SJCRH30 (cell line): ENCODE measurements at regions not wholly inside any gene's neighbourhood (a gene's known extent, or its start where the extent isn't known, plus 50 kb on each side); places are given as distances from the start of the nearest gene placed in this dataset.
"Not testable (repeated sequence)": the region's sequence is repeated elsewhere in the genome, so short reads cannot be mapped to it uniquely, and the experiment has no call there.

Experiments used
- DNase-seq, 2 experiments: peaks; one replicate each; pipeline ENCODE4 v3.0.0-alpha.2; 2015 to 2020
- H3K27ac ChIP-seq: fragments of 250-450 bp; sonication (Bioruptor Pico); 2 replicates; pipeline ENCODE4 v1.5.1; 2020; ENCODE audit warnings: mild to moderate bottlenecking, moderate library complexity
- H3K27me3 ChIP-seq: fragments of 250-450 bp; sonication (Bioruptor Pico); 2 replicates; pipeline ENCODE4 v1.5.1; 2020; ENCODE audit warnings: mild to moderate bottlenecking, moderate library complexity
- H3K36me3 ChIP-seq: fragments of 250-450 bp; sonication (Bioruptor Pico); 2 replicates; pipeline ENCODE4 v1.5.1; 2020; ENCODE audit warnings: mild to moderate bottlenecking, moderate library complexity
- H3K4me1 ChIP-seq: fragments of 250-450 bp; sonication (Bioruptor Pico); 2 replicates; pipeline ENCODE4 v1.5.1; 2020; ENCODE audit warnings: mild to moderate bottlenecking, moderate library complexity
- H3K4me3 ChIP-seq: fragments of 250-450 bp; sonication (Bioruptor Pico); 2 replicates; pipeline ENCODE4 v1.5.1; 2020; ENCODE audit warnings: mild to moderate bottlenecking, moderate library complexity
- H3K9me3 ChIP-seq: fragments of 250-450 bp; sonication (Bioruptor Pico); replicated peaks from 2 replicates; pipeline ENCODE4 v1.5.1; 2020; ENCODE audit warnings: mild to moderate bottlenecking, moderate library complexity

GRCh38 chr5:54874337-54875021 is 110.9 kb downstream of the ESM1 start:
- no peaks in the 10 kb centered on the region; the same call in none of the 2 replicates for H3K27me3 ChIP-seq
- H3K36me3 ChIP-seq: no peaks in the 10 kb centered on the region
- no peaks in the 10 kb centered on the region for H3K9me3 ChIP-seq
- H3K27ac ChIP-seq: no peak overlapping the region
- peaks cover 12% of the 10 kb centered on the region; the same call in 1 of the 2 replicates for H3K4me1 ChIP-seq
- no peak overlapping the region for H3K4me3 ChIP-seq
- DNase-seq: no peak

- peaks cover 12% of the 10 kb centered on the region; the same call in 1 of the 2 replicates for H3K4me1 ChIP-seq
- H3K4me3 ChIP-seq: no peak overlapping the region
- no peak overlapping the region for H3K27ac ChIP-seq
- DNase-seq: no peak
- H3K27me3 ChIP-seq: no peaks in the 10 kb centered on the region; the same call in none of the 2 replicates
- no peaks in the 10 kb centered on the region for H3K36me3 ChIP-seq
- no peaks in the 10 kb centered on the region for H3K9me3 ChIP-seq
Measured at GRCh38 chr5:54873691-54874090, 111.7 kb downstream of the ESM1 start.

- DNase-seq: no peak
- Histone ChIP-seq H3K9me3 (no peaks in the 10 kb centered on the region), H3K27ac (no peak overlapping the region), H3K27me3 (no peaks in the 10 kb centered on the region; the same call in none of the 2 replicates), H3K36me3 (no peaks in the 10 kb centered on the region), H3K4me3 (no peak overlapping the region), H3K4me1 (peaks cover 12% of the 10 kb centered on the region; the same call in 1 of the 2 replicates)
Measured at GRCh38 chr5:54872810-54873209, 112.6 kb downstream of the ESM1 start.

DNA sequence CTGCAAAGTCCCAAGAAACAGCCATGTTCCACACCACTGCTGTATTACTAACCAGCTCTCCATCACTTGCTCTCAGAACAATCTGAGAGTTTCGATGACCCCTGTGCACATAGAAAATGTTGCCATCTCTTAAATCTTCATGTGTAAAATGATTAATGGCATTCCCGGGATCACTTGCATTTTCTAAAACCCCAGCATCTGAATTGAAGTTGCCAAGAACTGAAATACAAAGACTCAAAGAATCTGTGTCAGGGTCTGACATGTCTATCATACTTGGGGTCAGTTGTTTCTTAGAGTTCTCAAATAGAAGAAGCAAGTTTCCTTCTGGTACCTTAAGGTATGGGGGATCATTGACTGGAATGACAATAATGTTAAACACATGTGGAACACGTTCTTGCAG is 115.1 kb downstream of the ESM1 start:
- no peaks in the 10 kb centered on the region for H3K9me3 ChIP-seq
- DNase-seq: no peak
- H3K36me3 ChIP-seq: no peaks in the 10 kb centered on the region
- no peak overlapping the region for H3K27ac ChIP-seq
- peaks cover 12% of the 10 kb centered on the region; the same call in 1 of the 2 replicates for H3K4me1 ChIP-seq
- H3K4me3 ChIP-seq: no peak overlapping the region
- H3K27me3 ChIP-seq: no peaks in the 10 kb centered on the region; the same call in none of the 2 replicates

DNA sequence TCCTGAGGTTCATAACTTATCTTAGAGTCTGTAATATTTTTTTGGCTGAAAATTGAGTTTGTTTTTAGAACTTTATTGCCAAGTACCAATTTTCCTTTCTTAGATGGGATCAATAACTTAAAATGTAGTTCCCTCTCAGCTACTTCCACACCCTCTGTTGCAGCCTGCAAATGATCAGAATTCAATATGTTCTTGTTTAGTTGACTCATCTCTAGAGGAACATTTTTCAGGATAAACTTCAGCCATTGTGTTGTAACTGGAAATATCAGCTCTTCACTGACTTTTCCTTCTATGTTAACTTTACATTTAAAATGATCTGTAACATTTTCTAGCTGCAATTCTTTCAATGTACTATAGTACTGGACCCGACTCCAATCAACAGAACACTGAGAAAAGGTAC is 115.7 kb downstream of the ESM1 start:
- Histone ChIP-seq H3K27ac (no peak overlapping the region), H3K4me3 (no peak overlapping the region), H3K27me3 (no peaks in the 10 kb centered on the region; the same call in none of the 2 replicates), H3K36me3 (no peaks in the 10 kb centered on the region), H3K9me3 (no peaks in the 10 kb centered on the region), H3K4me1 (peaks cover 12% of the 10 kb centered on the region; the same call in 1 of the 2 replicates)
- no peak for DNase-seq

DNA sequence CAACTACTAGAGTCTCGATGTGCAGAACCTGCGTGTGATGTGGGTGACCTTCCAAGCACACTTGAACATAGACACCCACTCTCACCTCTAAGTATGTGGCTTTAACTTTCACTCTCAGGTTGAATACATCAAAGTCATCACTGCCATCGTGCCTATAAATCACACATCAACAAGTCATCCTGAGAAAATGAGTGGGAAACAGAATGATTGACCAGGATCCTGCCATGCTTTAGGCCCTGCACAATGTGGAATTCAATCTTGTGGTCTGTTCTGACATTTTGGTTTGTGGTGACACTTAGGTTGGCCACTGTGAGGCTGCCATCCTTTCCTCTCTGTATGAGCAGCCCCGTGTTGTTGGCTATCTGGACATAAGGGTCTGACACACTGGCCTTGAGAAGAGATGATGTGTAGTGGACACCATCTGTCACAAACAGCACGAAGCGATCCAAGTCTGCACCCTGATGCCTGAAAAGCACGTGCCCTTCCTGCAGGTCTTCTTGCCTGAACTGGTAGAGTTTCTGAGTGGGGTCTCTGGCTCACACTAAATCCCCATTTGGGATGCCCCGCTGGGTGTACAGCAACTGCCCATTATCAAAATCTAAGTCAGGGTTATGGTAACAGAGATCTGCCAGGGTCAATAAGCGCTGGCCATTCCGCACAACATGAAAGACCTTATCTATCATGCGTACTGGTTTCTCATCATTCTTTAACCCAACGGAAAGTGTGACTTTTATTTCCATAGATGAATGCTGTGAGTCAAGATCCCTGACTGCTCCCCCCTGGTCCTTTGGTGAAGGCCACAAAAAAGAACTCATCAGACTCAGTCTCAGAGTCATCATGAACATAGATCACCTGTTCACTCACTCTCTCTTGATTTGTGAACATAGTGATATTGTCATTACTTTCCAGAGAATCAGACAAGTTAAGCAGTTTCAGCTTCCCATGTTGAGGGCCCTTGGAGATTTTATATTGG is 116.6 kb downstream of the ESM1 start:
- no peaks in the 10 kb centered on the region for H3K9me3 ChIP-seq
- H3K4me1 ChIP-seq: peaks cover 12% of the 10 kb centered on the region; the same call in 1 of the 2 replicates
- no peak overlapping the region for H3K27ac ChIP-seq
- no peaks in the 10 kb centered on the region; the same call in none of the 2 replicates for H3K27me3 ChIP-seq
- no peak for DNase-seq
- no peak overlapping the region for H3K4me3 ChIP-seq
- H3K36me3 ChIP-seq: no peaks in the 10 kb centered on the region

DNA sequence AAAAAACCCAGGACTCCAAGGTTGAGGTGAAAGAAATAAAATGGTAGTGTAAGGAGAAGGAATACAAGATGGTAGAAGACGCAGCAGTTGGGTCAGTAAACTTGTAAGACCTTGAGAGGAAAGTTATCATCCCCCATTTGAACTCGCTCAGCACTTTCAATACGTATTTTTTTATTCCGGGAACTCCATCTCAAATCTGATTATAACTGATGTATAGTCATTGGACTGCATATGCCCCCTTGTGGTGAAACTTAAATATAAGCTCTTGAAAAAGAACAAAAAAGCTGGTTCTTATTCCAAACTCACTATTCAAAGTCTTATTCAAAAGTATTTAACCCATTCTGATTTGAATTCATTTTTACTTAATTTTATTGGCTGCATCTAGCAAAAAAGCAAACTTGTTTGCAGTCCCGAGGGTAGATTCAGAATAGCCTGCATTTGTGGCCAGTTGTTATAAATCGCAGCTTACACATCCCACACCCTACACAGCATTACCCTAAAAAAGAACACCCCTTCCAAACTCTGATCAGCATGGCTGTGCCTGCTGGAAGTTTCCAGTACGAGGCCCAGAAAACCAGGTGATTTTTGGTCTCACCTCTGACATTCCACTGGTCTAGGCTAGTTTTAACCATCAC is 118.0 kb downstream of the ESM1 start:
- Histone ChIP-seq H3K4me1 (peaks cover 6% of the 10 kb centered on the region; the same call in 1 of the 2 replicates), H3K36me3 (no peaks in the 10 kb centered on the region), H3K27ac (no peak overlapping the region), H3K4me3 (no peak overlapping the region), H3K27me3 (no peaks in the 10 kb centered on the region; the same call in none of the 2 replicates), H3K9me3 (no peaks in the 10 kb centered on the region)
- DNase-seq: peak in 1 of 2 experiments; percentile 60

- not testable (repeated sequence) for H3K27me3 ChIP-seq, H3K27ac ChIP-seq, DNase-seq, H3K4me3 ChIP-seq, H3K36me3 ChIP-seq, H3K9me3 ChIP-seq, H3K4me1 ChIP-seq
Measured at GRCh38 chr5:54864911-54865515, 120.4 kb downstream of the ESM1 start.

GRCh38 chr5:54862036-54862435 is 123.4 kb downstream of the ESM1 start:
- Histone ChIP-seq H3K4me1 (no peaks in the 10 kb centered on the region), H3K4me3 (no peak overlapping the region), H3K36me3 (no peaks in the 10 kb centered on the region), H3K27ac (no peak overlapping the region), H3K9me3 (no peaks in the 10 kb centered on the region), H3K27me3 (no peaks in the 10 kb centered on the region)
- no peak for DNase-seq

- Histone ChIP-seq H3K36me3 (no peaks in the 10 kb centered on the region), H3K27ac (no peak overlapping the region), H3K4me1 (no peaks in the 10 kb centered on the region), H3K27me3 (no peaks in the 10 kb centered on the region), H3K4me3 (no peak overlapping the region), H3K9me3 (no peaks in the 10 kb centered on the region; the same call in 1 of the 2 replicates)
- DNase-seq: no peak
Measured at GRCh38 chr5:54861212-54861894, 124.0 kb downstream of the ESM1 start.

GRCh38 chr5:54860321-54860720 is 125.1 kb downstream of the ESM1 start:
- H3K36me3 ChIP-seq: no peaks in the 10 kb centered on the region
- DNase-seq: no peak
- no peaks in the 10 kb centered on the region; the same call in 1 of the 2 replicates for H3K9me3 ChIP-seq
- H3K4me1 ChIP-seq: no peaks in the 10 kb centered on the region
- H3K4me3 ChIP-seq: no peak overlapping the region
- H3K27ac ChIP-seq: no peak overlapping the region
- H3K27me3 ChIP-seq: no peaks in the 10 kb centered on the region

- H3K9me3 ChIP-seq: no peaks in the 10 kb centered on the region; the same call in 1 of the 2 replicates
Measured at GRCh38 chr5:54859316-54859715, 126.1 kb downstream of the ESM1 start.

DNA sequence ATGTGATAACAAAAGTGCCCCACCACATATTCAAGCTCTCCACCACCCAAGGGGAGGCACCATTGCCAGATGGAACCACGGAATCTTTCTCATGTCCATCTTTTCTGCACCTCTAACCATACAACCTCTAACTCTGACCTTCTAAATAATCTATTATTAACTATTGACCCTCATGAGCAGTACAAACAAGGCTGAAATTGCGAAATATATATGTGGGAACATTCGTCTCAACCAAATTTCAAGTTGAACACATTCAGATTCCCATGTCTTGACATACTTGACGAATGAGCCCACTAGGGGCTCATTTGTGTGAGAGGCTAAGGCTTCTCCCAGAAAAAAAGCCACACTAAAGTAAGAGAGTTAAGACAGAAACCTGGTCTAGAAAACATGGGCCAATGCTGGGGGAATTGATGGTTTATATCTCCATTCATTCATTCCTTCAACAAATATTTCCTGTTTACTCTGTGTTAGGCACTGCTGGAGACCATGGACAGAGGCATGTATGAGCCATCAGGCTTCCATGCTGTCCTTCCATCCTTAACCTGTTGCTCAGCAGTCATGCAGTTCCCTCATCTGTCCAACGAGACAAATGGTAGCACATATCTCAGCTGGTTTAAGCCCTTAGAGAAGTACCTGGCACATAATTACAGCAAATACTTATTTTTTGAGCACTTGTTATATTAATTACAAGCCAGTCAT is 130.4 kb downstream of the ESM1 start:
- no peak overlapping the region for H3K4me3 ChIP-seq
- H3K36me3 ChIP-seq: no peaks in the 10 kb centered on the region
- H3K4me1 ChIP-seq: no peaks in the 10 kb centered on the region
- DNase-seq: no peak
- H3K27ac ChIP-seq: no peak overlapping the region
- H3K9me3 ChIP-seq: no peaks in the 10 kb centered on the region; the same call in 1 of the 2 replicates
- H3K27me3 ChIP-seq: no peaks in the 10 kb centered on the region

More at GRCh38 chr5:54859316-54859715, 126.1 kb downstream of the ESM1 start:
- Histone ChIP-seq H3K4me3 (no peak overlapping the region), H3K27ac (no peak overlapping the region), H3K4me1 (no peaks in the 10 kb centered on the region), H3K27me3 (no peaks in the 10 kb centered on the region), H3K36me3 (no peaks in the 10 kb centered on the region)
- no peak for DNase-seq
